SK-N-SH (cell line): ENCODE measurements at regions not wholly inside any gene's neighbourhood (a gene's known extent, or its start where the extent isn't known, plus 50 kb on each side); places are given as distances from the start of the nearest gene placed in this dataset.

Source experiments
- EP300 ChIP-seq, 2 experiments: IDR thresholded peaks; 2 replicates each; pipeline versions ENCODE4 v1.4.0 to v1.6.1; 2012; ENCODE audit warnings: borderline replicate concordance in 1 of 2, low read depth in 1 of 2, low read length in 1 of 2
- EZH2phosphoT487 ChIP-seq: fragments of 200-600 bp; sonication (generic); IDR thresholded peaks from 2 replicates; pipeline ENCODE4 v1.6.1; 2017; ENCODE audit warnings: low read depth, mixed run types, mild to moderate bottlenecking, antibody characterized with exemption, moderate library complexity, borderline replicate concordance
- GABPA ChIP-seq: IDR thresholded peaks from 2 replicates; pipeline ENCODE4 v1.4.0; 2012; ENCODE audit warnings: low read depth, mild to moderate bottlenecking
- JUND ChIP-seq: IDR thresholded peaks from 2 replicates; pipeline ENCODE4 v1.4.0; 2012
- NFIC ChIP-seq: IDR thresholded peaks from 2 replicates; pipeline ENCODE4 v1.4.0; 2012; ENCODE audit warnings: borderline replicate concordance
- POLR2AphosphoS5 ChIP-seq: IDR thresholded peaks from 2 replicates; pipeline ENCODE4 v1.6.1; 2012; ENCODE audit warnings: low read depth, low read length
- RAD21 ChIP-seq: IDR thresholded peaks from 2 replicates; pipeline ENCODE4 v1.6.1; 2012; ENCODE audit warnings: mild to moderate bottlenecking, low read length
- RCOR1 ChIP-seq: fragments of 150-350 bp; IDR thresholded peaks from 2 replicates; pipeline ENCODE4 v1.6.1; 2017; ENCODE audit warnings: antibody characterized with exemption, low read length
- SIN3A ChIP-seq: IDR thresholded peaks from 2 replicates; pipeline ENCODE4 v1.6.1; 2012; ENCODE audit warnings: low read depth, mild to moderate bottlenecking, low read length, moderate library complexity, borderline replicate concordance
- SMC3 ChIP-seq: IDR thresholded peaks from 2 replicates; pipeline ENCODE4 v1.6.1; 2012; ENCODE audit warnings: low read depth, low read length, improper control_type of control experiment
- TF ChIP-seq, protein P1 (sequence below): fragments of 200-600 bp; sonication (generic); IDR thresholded peaks from 2 replicates; pipeline ENCODE4 v1.6.1; 2017; ENCODE audit warnings: antibody characterized with exemption, mild to moderate bottlenecking, moderate library complexity
- TF ChIP-seq, protein P2 (sequence below): IDR thresholded peaks from 2 replicates; pipeline ENCODE4 v1.4.0; 2012; ENCODE audit warnings: low read depth
- TF ChIP-seq, protein P3 (sequence below): IDR thresholded peaks from 2 replicates; pipeline ENCODE4 v1.6.1; 2012; ENCODE audit warnings: mild to moderate bottlenecking, low read depth, low read length, moderate library complexity
- TF ChIP-seq, protein P4 (sequence below): IDR thresholded peaks from 2 replicates; pipeline ENCODE4 v1.4.0; 2012; ENCODE audit warnings: low read depth, borderline replicate concordance

DNA sequence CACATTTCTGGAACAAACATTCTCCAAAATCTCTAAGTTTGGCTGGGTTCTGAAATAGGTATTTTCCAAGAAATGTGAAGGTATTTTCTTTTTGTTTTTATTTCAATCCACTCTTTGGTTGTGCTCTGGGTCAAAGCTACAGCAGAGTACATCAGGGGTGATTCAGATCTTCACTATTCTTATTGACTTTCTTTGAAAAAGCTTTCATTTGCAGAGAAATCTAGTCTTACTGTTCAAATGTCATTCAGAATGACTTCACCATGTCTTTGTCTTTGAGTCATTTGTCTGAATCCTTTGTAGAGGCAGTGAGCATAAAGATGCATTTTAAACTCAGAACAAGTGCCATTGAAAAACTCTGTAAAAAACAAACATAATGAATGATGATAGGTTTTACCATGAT, 547.2 kb upstream of the ADGRL3 start:
- TF ChIP-seq RCOR1 (no peak), POLR2AphosphoS5 (no peak), JUND (no peak), RAD21 (no peak), EP300 (IDR thresholded peaks at IDR 0.05; ENCODE audit: borderline replicate concordance in 1 of 2, low read depth in 1 of 2, low read length in 1 of 2) (no peak), EZH2phosphoT487 (no peak), SIN3A (no peak), SMC3 (no peak), NFIC (no peak), GABPA (no peak)
- TF ChIP-seq, protein P1, sequence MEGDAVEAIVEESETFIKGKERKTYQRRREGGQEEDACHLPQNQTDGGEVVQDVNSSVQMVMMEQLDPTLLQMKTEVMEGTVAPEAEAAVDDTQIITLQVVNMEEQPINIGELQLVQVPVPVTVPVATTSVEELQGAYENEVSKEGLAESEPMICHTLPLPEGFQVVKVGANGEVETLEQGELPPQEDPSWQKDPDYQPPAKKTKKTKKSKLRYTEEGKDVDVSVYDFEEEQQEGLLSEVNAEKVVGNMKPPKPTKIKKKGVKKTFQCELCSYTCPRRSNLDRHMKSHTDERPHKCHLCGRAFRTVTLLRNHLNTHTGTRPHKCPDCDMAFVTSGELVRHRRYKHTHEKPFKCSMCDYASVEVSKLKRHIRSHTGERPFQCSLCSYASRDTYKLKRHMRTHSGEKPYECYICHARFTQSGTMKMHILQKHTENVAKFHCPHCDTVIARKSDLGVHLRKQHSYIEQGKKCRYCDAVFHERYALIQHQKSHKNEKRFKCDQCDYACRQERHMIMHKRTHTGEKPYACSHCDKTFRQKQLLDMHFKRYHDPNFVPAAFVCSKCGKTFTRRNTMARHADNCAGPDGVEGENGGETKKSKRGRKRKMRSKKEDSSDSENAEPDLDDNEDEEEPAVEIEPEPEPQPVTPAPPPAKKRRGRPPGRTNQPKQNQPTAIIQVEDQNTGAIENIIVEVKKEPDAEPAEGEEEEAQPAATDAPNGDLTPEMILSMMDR, result no peak
- TF ChIP-seq, protein P2, sequence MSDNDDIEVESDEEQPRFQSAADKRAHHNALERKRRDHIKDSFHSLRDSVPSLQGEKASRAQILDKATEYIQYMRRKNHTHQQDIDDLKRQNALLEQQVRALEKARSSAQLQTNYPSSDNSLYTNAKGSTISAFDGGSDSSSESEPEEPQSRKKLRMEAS, result no peak
- TF ChIP-seq, protein P3, sequence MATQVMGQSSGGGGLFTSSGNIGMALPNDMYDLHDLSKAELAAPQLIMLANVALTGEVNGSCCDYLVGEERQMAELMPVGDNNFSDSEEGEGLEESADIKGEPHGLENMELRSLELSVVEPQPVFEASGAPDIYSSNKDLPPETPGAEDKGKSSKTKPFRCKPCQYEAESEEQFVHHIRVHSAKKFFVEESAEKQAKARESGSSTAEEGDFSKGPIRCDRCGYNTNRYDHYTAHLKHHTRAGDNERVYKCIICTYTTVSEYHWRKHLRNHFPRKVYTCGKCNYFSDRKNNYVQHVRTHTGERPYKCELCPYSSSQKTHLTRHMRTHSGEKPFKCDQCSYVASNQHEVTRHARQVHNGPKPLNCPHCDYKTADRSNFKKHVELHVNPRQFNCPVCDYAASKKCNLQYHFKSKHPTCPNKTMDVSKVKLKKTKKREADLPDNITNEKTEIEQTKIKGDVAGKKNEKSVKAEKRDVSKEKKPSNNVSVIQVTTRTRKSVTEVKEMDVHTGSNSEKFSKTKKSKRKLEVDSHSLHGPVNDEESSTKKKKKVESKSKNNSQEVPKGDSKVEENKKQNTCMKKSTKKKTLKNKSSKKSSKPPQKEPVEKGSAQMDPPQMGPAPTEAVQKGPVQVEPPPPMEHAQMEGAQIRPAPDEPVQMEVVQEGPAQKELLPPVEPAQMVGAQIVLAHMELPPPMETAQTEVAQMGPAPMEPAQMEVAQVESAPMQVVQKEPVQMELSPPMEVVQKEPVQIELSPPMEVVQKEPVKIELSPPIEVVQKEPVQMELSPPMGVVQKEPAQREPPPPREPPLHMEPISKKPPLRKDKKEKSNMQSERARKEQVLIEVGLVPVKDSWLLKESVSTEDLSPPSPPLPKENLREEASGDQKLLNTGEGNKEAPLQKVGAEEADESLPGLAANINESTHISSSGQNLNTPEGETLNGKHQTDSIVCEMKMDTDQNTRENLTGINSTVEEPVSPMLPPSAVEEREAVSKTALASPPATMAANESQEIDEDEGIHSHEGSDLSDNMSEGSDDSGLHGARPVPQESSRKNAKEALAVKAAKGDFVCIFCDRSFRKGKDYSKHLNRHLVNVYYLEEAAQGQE, result no peak
- TF ChIP-seq, protein P4, sequence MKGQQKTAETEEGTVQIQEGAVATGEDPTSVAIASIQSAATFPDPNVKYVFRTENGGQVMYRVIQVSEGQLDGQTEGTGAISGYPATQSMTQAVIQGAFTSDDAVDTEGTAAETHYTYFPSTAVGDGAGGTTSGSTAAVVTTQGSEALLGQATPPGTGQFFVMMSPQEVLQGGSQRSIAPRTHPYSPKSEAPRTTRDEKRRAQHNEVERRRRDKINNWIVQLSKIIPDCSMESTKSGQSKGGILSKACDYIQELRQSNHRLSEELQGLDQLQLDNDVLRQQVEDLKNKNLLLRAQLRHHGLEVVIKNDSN, result no peak
